ENCODE measurements at regions not wholly inside any gene's neighbourhood (a gene's known extent, or its start where the extent isn't known, plus 50 kb on each side); places are given as distances from the start of the nearest gene placed in this dataset.
A peak's percentile ranks its signal among the peaks of the same experiment; 100 is the strongest.

DNA sequence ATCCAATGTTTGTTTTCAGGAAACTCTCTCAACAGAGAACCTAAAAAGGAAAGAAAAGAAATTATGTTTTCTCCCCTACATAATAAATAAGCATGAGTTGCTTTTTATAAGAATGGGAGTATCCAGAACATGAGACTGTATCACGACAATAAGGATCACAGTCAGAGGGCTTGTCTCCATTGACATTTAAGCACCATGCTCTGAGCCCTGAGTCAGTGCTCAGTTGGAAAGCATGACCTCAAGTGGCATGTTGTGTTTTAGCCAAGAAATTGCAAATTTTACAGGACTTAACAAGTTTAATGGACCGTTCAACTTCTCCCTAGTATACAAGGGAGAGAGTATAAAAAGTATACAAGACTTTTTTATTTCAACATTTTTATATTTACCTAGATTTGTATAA, 431.6 kb downstream of the GJA1 start:
- no peak overlapping the region for H3K4me3 ChIP-seq (ENCODE audit: low read depth, low read length)
- CTCF ChIA-PET = interaction anchor here (1.2 to 1.5 kb wide), 2 partner anchors 11 to 18 kb away, joined by 3 to 11 read pairs; no protein-coding TSS in a partner anchor
- POLR2A ChIA-PET = no interaction called here
- no peak overlapping the region for H3K27ac ChIP-seq (ENCODE audit: low read depth, low read length)
- no peaks in the 10 kb centered on the region for H3K9me3 ChIP-seq (ENCODE audit: control insufficient read depth, insufficient read depth, low read length)
- TF ChIP-seq, protein P1, sequence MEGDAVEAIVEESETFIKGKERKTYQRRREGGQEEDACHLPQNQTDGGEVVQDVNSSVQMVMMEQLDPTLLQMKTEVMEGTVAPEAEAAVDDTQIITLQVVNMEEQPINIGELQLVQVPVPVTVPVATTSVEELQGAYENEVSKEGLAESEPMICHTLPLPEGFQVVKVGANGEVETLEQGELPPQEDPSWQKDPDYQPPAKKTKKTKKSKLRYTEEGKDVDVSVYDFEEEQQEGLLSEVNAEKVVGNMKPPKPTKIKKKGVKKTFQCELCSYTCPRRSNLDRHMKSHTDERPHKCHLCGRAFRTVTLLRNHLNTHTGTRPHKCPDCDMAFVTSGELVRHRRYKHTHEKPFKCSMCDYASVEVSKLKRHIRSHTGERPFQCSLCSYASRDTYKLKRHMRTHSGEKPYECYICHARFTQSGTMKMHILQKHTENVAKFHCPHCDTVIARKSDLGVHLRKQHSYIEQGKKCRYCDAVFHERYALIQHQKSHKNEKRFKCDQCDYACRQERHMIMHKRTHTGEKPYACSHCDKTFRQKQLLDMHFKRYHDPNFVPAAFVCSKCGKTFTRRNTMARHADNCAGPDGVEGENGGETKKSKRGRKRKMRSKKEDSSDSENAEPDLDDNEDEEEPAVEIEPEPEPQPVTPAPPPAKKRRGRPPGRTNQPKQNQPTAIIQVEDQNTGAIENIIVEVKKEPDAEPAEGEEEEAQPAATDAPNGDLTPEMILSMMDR (IDR thresholded peaks at IDR 0.05; ENCODE audit: low read depth, low read length) = no peak
- DNase-seq (ENCODE audit: low read depth, low spot score) = no peak
- H3K27me3 ChIP-seq (ENCODE audit: control insufficient read depth, insufficient read depth, low read length) = no peaks in the 10 kb centered on the region

DNA sequence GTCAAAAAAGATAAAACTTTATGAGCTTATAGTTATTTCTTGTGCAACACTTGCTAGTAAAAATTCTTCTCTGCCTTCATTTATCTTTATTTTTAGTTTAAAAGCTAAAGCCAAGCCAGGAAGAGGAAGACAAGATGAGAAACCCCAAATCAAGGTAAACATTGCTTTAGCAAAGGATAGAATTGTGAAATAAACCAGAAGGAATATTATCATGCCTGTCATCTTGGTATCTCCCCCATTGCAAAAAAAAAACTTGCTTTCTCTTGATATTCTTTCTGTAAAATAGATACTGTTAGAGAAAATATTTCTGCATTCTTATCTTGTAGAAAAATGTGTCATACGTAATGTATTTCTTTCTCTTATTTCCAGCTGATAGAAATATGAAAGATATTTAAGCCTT, 432.8 kb downstream of the GJA1 start:
- no peaks in the 10 kb centered on the region for H3K27me3 ChIP-seq (ENCODE audit: control insufficient read depth, insufficient read depth, low read length)
- ChIA-PET POLR2A (no interaction called here), CTCF (interaction anchor here (0.8 to 1.5 kb wide), 3 partner anchors 10 to 19 kb away, joined by 3 to 11 read pairs (median 4); no protein-coding TSS in a partner anchor)
- H3K27ac ChIP-seq (ENCODE audit: low read depth, low read length) = no peak overlapping the region
- H3K4me3 ChIP-seq (ENCODE audit: low read depth, low read length) = no peak overlapping the region
- TF ChIP-seq, protein P1 (IDR thresholded peaks at IDR 0.05; ENCODE audit: low read depth, low read length) = no peak
- 0 out of 2 replicates have a peak, but pooled peaks cover 3% of the 10 kb centered on the region for H3K9me3 ChIP-seq (ENCODE audit: control insufficient read depth, insufficient read depth, low read length)
- DNase-seq (ENCODE audit: low read depth, low spot score) = no peak

DNA sequence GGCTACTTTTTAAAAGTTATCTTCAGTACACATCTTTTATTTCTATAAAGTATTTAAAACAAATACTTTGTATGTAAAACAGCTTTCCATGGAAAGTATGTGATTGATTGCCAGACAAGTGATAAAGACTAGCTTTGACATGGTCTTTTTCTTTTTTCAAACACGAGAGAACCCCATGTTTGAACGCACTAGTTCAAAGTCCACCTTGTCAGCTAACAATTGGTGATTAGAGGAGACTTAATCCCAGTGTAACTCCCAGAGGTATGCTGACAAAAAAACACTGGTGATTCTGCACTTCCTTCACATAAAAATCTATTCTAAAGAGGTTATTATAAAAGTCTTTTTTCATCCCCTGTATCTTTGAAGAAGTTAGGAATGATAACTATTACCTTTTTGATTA, 438.1 kb downstream of the GJA1 start:
- H3K4me3 ChIP-seq (ENCODE audit: low read depth, low read length) = no peak overlapping the region
- DNase-seq (ENCODE audit: low read depth, low spot score) = no peak
- H3K27ac ChIP-seq (ENCODE audit: low read depth, low read length) = no peak overlapping the region
- CTCF ChIA-PET = interaction anchor here (1.2 kb wide), 1 partner anchor 24 kb away, joined by 3 read pairs; no protein-coding TSS in a partner anchor
- no peaks in the 10 kb centered on the region for H3K27me3 ChIP-seq (ENCODE audit: control insufficient read depth, insufficient read depth, low read length)
- POLR2A ChIA-PET = no interaction called here
- TF ChIP-seq, protein P1 (IDR thresholded peaks at IDR 0.05; ENCODE audit: low read depth, low read length) = no peak
- 0 out of 2 replicates have a peak, but pooled peaks cover 3% of the 10 kb centered on the region for H3K9me3 ChIP-seq (ENCODE audit: control insufficient read depth, insufficient read depth, low read length)

DNA sequence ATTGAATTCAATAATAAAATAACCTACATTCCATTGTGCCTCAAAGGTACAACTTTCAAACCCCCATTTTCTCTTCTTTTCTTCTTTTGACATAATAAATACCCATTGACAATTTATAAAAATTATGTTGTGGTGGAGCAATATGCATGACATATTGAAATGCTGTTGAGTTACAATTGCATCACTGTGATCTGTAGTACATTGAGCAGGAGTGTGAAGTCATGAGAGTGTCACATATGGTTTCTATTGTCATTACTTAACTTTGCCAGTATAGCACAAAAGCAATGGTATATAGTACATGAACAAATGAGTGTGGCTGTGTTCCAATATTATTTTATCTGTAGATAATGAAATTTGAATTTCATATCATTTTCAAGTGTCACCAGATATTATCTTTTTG, 441.3 kb downstream of the GJA1 start:
- ChIA-PET POLR2A (no interaction called here), CTCF (no interaction called here)
- TF ChIP-seq, protein P1 (IDR thresholded peaks at IDR 0.05; ENCODE audit: low read depth, low read length) = no peak

DNA sequence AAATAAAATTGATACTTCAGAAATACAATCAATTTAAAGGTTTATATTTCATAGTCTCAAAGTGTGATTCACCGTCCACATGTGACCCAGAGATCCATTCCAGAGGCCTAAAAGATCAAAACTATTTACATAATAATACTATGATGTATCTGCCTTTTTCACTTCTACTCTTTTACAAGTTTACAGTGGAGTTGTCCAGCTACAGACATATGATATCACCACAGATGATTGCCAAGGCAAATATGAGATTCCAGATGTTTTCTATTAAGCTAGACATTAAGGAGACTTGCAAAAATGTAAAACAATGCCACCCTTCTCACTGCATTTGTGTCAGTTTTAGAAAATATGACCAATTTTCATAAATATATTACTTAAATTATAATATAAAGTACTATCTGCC, 443.7 kb downstream of the GJA1 start:
- CTCF ChIA-PET = interaction anchor here (0.9 kb wide), 1 partner anchor 30 kb away, joined by 4 read pairs; no protein-coding TSS in a partner anchor
- H3K9me3 ChIP-seq (ENCODE audit: control insufficient read depth, insufficient read depth, low read length) = no peaks in the 10 kb centered on the region
- TF ChIP-seq, protein P1 (IDR thresholded peaks at IDR 0.05; ENCODE audit: low read depth, low read length) = no peak

More for the DNA sequence above, 441.3 kb downstream of the GJA1 start:
- Histone ChIP-seq H3K9me3 (ENCODE audit: control insufficient read depth, insufficient read depth, low read length) (0 out of 2 replicates have a peak, but pooled peaks cover 3% of the 10 kb centered on the region), H3K27me3 (ENCODE audit: control insufficient read depth, insufficient read depth, low read length) (no peaks in the 10 kb centered on the region), H3K4me3 (ENCODE audit: low read depth, low read length) (no peak overlapping the region), H3K27ac (ENCODE audit: low read depth, low read length) (no peak overlapping the region)
- DNase-seq (ENCODE audit: low read depth, low spot score) = no peak

More for the DNA sequence above, 443.7 kb downstream of the GJA1 start:
- POLR2A ChIA-PET = no interaction called here
- H3K27me3 ChIP-seq (ENCODE audit: control insufficient read depth, insufficient read depth, low read length) = no peaks in the 10 kb centered on the region
- DNase-seq (ENCODE audit: low read depth, low spot score) = peak; percentile 63
- no peak overlapping the region for H3K4me3 ChIP-seq (ENCODE audit: low read depth, low read length)
- H3K27ac ChIP-seq (ENCODE audit: low read depth, low read length) = no peak overlapping the region

All from AG04450 (cell line).